GM21576 (cell line): ENCODE measurements at regions not wholly inside any gene's neighbourhood (a gene's known extent, or its start where the extent isn't known, plus 50 kb on each side); places are given as distances from the start of the nearest gene placed in this dataset.
"Not testable (repeated sequence)": the region's sequence is repeated elsewhere in the genome, so short reads cannot be mapped to it uniquely, and the experiment has no call there.

ENCODE experiments used
- ATAC-seq: cut with Tn5 transposase; IDR thresholded peaks from one replicate; pipeline ENCODE4 v1.9.1; 2021; ENCODE audit warnings: mild to moderate bottlenecking, moderate library complexity; ENCODE audit not compliant: unreplicated experiment

GRCh38 chr16:85532147-85532546 is 81.0 kb upstream of the GSE1 start:
- no peak for ATAC-seq

DNA sequence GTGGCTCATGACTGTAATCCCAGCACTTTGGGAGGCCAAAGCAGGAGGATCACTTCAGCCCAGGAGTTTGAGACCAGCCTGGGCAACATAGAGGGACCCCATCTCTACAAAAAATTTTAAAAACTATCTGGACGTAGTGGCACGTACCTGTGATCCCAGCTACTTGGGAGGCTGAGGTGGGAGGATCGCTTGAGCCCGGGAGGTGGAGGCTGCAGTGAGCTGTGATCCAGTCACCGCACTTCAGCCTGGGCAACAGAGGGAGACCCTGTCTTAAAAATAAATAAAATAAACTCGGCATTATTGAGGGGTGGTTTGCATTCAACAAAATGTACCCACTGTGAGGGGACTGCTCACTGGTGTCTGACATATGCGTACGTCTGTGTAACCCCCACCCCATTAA is 79.5 kb upstream of the GSE1 start:
- not testable (repeated sequence) for ATAC-seq

DNA sequence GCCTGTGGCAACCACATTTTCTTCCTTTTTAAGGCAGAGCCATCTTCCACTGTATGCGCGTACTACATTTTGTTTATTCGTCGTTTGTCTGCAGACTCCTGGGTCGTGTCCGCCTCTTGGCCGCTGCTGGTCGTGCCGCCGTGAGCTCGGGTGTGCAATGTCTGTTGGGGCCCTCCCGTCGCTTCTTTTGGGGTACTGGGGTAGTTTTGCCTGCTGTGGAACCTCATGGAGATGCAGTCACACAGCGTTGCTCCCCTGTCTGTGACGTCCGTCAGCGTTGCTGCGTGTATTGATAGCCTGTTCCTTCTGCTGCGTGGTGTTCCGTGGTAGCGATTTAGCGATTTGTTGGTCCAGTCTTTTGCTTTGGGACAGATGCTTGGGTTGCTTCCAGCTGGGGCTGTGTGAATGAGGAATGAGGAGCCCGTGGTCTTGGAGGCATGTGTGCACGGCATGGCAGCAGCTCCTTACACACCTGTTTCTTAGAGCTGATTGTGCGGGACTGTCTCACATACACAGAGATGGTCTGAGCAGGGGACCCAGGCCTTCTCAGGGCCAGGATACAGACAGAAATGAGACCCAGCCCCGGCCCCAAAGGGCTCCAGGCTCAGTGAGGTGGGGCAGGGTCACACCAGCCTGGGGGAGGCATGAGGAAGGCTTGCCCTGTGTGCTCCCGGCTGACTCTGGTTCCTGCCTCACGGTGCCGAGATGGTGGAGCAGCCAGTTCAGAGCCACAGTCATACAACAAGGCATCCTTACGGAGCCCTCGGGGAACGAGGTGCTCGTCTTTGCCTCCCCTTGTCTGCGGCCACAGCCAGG is 78.4 kb upstream of the GSE1 start:
- ATAC-seq: no peak

DNA sequence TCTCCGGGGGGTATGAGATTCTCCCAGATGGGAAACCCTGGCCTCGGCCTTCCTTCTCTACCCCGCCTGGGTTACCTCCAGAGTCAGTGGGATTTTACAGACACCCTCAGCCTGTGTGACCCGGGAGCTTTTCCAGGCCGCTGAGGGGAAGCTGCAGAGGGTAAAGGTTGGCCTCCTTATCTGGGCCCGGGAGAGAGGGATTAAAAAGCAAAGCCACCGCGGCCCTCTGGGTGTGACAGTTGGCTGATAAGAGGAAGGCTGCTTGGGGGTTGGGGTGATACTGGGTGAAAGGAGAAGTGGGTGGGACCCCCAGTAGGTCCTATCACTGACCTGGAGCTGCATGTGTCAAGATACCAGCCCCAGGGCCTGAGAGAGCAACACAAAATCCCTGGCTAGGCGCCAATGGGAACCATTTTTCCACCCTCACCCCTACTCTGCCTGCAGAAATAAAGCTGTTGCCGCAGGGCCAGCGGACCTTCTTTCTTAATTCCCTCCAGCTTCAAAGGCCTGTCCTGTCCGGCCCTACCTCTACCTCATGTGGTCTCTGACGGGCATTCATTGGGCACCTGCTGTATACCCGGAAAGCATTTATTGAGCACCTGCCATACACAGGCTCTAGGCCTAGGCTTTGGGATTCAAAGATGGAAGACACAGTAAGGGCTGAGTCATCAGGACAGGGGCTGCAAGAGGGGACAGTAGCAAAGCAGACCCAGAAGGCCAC is 77.6 kb upstream of the GSE1 start:
- ATAC-seq: no peak

- no peak for ATAC-seq
Measured at GRCh38 chr16:85536073-85536410, 77.1 kb upstream of the GSE1 start.

DNA sequence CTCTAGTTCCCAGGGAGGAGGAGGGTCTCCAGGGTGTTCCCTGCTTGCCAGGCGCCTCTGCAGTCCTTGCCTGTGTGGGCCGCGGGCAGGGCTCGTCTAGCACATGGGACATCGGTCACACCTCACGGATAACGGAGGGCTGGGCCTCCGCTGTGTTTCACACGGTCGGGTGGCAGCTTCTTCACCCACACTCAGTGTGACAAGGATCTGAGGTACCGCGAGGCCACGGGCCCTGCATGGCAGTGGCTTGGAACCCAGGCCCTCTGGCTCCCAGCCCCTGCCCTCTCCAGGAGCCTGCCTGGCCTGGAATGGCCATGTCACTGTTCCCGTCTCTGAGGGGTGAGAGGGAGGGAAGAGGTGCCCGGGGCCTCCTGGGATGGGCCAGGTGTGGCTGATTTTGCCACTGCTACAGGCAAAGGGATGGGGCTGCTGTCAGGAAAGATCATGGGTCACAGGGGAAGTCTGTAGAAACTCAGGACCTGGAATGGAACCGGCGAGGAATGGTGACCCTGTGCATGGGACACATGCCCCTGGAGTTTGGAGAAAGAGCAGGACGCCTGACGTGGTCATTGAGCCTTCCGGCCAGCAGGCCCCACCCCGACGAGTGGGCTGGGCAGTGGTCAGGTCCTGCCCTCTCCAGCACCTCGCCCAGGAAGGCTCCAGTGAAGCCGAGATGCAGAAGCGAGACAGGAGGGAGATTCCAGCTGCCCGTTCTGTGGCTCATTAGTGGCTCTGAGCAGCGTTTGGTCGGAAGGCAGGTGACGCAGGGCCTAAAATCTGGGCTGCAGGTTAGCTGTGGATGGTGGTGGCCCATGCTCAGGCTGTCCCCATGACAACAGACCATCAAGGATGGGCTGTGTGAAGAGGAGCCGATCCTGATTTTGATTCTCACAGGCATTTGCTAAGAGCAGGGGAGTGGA is 76.5 kb upstream of the GSE1 start:
- ATAC-seq: no peak

- no peak for ATAC-seq
Measured at GRCh38 chr16:85537331-85537788, 75.8 kb upstream of the GSE1 start.

- no peak for ATAC-seq
Measured at GRCh38 chr16:85537795-85538401, 75.2 kb upstream of the GSE1 start.

DNA sequence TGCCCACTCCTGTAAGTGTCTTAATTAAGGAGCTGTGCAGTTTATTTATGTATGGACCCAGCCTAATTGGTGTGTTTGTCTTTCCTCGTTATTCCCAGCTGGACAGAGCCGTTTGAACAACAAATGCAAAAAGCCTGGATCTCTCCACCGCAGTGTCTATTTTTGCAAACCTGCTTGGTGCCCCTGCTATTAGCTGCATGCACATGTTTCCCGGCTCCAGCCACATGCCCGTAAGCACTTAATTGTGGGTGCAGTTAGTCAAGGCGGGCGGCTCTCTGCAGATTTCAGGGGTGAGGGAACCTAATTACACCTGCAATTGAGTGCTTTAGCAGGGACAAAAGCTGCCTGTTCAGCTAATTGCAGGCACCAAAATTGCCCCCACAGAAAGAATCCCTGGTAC is 74.0 kb upstream of the GSE1 start:
- no peak for ATAC-seq

DNA sequence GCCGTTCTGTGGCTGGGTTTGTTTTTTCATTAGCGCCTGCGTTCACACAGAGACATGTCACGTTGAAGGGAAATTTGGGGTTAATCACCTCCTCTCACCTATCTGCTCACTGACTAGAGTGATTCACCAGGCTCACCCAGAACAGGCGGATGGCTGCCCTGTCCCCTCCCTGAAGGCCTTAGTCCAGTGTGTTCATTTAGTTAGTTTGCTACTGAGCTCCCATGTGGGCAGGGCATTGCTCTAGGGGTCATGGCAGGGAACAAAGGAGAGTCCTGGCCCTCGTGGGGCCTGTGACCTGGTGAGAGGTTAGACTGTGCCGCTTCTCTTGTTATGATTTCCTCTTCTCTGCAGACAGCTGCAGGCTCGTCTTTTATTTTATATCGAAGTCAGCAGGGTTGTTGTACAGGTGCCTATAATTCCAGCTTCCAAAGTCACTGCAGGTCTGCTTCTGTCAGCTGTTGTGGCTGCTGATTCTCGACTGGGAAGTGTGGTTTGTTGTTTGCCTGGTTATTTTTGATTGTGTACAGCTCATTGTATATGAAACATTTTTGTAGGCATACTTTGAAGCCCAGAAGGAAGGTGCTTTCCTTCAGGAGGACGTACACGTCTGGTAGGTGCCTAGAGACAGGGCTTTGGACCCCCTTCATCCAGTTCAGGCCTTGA is 73.4 kb upstream of the GSE1 start:
- no peak for ATAC-seq

- ATAC-seq: no peak
Measured at GRCh38 chr16:85541181-85541580, 71.9 kb upstream of the GSE1 start.

- ATAC-seq: no peak
Measured at GRCh38 chr16:85541619-85541979, 71.5 kb upstream of the GSE1 start.

DNA sequence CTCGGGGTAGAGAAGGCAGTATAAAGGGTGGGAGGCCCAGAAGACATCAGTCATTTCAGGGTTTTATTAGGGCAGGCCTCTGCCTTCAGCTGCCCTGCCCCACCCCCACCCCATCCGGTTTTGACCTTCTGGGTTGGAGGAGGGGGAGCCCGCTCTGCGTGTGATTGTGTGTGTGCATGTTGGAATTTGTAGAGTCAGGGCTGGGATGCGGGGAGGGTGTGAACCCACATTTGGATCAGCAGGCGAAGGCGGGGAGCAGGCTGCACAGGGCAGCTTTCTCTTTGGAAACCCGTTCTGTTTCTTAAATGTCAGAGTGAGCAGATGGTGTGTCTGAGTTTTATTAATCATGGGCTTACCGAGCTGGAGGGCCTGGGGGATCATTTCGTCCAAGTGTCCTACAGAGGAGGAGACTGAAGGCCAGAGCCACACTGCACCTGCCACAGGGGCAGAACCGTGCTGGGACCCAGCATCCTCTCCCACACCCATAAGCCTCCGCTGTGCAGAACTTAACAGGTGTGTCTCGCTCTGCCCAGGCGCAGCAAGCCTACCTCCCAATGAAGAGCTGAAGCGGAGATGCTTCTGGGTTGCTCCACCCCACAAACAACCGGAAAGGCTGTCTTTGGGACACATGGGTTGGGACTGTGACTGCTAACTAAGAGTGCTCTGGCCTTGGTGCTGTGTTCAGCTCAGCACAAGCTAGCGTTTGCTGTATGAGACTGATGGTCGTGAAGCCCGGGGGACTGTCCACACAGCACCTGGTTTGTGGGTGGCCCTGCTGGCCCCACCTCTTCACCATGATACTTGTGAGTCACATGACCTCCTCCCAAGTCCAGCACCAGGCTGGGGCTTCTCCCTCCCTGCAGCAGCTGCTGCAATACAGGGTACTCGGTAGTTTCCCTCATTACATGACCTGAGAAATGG is 70.9 kb upstream of the GSE1 start:
- ATAC-seq: no peak

- no peak for ATAC-seq
Measured at GRCh38 chr16:85543536-85543935, 69.6 kb upstream of the GSE1 start.

DNA sequence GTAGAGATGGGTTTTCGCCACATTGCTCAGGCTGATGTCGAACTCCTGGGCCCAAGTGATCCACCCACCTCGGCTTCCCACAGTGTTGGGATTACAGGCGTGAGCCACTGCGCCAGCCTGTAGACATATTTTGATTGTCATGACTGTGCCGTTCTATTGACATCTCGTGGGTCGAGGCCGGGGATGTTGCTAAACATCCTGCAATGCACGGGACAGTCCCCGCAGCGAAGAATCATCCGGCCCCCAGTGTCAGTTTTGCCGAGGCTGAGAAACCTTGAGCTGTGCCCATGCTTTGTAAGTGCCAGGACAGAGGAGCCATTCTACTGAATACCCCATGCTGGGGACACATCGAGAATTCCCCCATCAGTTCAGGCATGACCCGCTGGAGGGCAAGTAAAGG is 69.1 kb upstream of the GSE1 start:
- ATAC-seq: no peak

DNA sequence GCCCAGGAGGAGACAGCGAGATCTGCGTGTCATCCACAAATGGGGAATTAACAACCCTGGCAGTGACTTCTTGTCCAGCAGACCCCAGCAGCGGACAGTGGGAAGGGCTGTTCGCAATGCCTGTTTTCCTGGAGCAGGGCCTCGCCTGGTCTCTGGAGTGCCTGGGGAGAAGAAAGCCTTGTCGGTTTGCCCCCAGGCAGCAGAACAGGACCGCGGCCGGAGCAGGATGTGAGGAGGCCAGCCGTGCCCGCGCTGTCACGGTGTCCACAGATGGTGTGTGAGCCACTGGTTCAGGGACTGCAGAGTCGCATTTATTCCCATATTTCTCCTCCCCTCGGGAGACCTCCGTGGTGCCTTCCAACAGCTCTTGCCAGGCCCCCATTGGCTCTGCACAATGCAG is 68.5 kb upstream of the GSE1 start:
- no peak for ATAC-seq

DNA sequence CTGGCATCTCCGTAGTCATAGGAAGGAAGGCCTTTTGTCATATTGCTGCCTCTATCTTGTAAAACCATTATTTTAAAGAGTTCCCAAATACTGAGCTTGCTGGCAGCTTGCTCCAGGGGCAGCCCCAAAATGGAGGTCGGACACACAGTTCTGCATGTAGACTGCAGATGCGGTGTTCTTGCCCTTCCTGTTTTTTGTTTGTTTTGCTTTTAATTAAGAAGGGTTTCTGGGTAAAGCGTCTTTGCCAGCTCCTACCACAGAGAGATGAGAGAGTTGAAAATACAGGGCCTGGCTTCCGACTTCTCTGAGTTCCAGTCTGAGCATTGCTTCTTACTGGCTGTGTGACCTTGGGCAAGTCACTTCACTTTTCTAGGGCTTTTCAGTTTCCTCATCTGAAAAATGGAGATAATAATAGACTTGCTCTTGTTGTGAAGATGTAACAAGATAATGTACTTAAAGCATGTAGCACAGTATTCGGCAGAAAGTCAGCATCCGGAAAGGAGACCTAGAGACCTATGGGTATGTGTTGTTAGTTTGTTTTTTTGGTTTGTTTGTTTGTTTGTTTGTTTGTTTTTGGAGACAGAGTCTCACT is 67.8 kb upstream of the GSE1 start:
- no peak for ATAC-seq

GRCh38 chr16:85546585-85547447 is 66.3 kb upstream of the GSE1 start:
- no peak for ATAC-seq
